GM23338 (cell line): ENCODE measurements at regions not wholly inside any gene's neighbourhood (a gene's known extent, or its start where the extent isn't known, plus 50 kb on each side); places are given as distances from the start of the nearest gene placed in this dataset.

Source experiments
- ATAC-seq: fragments of 200-7000 bp; cut with Tn5 transposase; 3 replicates; pipeline ENCODE4 v1.9.1; 2020
- DNase-seq: peaks from one replicate; pipeline ENCODE4 v3.0.0-alpha.2; 2015; ENCODE audit warnings: low spot score
- H2AFZ ChIP-seq: fragments of 200-600 bp; sonication (generic); 2 replicates; pipeline ENCODE4 v1.8.0; 2016; ENCODE audit warnings: antibody characterized with exemption, mild to moderate bottlenecking, moderate library complexity
- H3F3A ChIP-seq: fragments of 200-600 bp; sonication (generic); replicated peaks from 2 replicates; pipeline ENCODE4 v1.8.0; 2017; ENCODE audit warnings: antibody characterized with exemption, mixed run types, low read depth
- H3K27ac ChIP-seq: fragments of 200-600 bp; sonication (generic); 2 replicates; pipeline ENCODE4 v1.6.1; 2016; ENCODE audit warnings: low read depth
- H3K27me3 ChIP-seq: fragments of 200-600 bp; sonication (generic); 2 replicates; pipeline ENCODE4 v1.8.0; 2016; ENCODE audit warnings: mild to moderate bottlenecking, mixed run types, moderate library complexity; ENCODE audit not compliant: insufficient read depth
- H3K36me3 ChIP-seq: fragments of 200-600 bp; sonication (generic); 2 replicates; pipeline ENCODE4 v1.8.0; 2016; ENCODE audit warnings: mild to moderate bottlenecking; ENCODE audit not compliant: insufficient read depth
- H3K4me1 ChIP-seq: fragments of 200-600 bp; sonication (generic); 2 replicates; pipeline ENCODE4 v1.8.0; 2016; ENCODE audit warnings: mild to moderate bottlenecking, moderate library complexity; ENCODE audit not compliant: insufficient read depth
- H3K4me2 ChIP-seq: fragments of 200-600 bp; sonication (generic); 2 replicates; pipeline ENCODE4 v1.7.1; 2017; ENCODE audit warnings: mixed run types
- H3K4me3 ChIP-seq: fragments of 200-600 bp; sonication (generic); 2 replicates; pipeline ENCODE4 v1.6.1; 2016; ENCODE audit warnings: mixed run types
- H3K79me2 ChIP-seq: fragments of 200-600 bp; sonication (generic); replicated peaks from 2 replicates; pipeline ENCODE4 v1.8.0; 2017; ENCODE audit warnings: mild to moderate bottlenecking; ENCODE audit not compliant: insufficient read depth
- H3K9me2 ChIP-seq: fragments of 200-600 bp; sonication (generic); 2 replicates; pipeline ENCODE4 v1.8.0; 2017; ENCODE audit not compliant: insufficient read depth
- H4K20me1 ChIP-seq: fragments of 200-600 bp; sonication (generic); replicated peaks from 2 replicates; pipeline ENCODE4 v1.8.0; 2017; ENCODE audit warnings: mild to moderate bottlenecking; ENCODE audit not compliant: insufficient read depth
- H3K27ac Mint-ChIP-seq: 2 replicates; pipeline ENCODE4 v1.8.0; 2020; ENCODE audit warnings: inconsistent platforms, mild to moderate bottlenecking, moderate library complexity, mixed read lengths
- H3K27me3 Mint-ChIP-seq: 3 replicates; pipeline ENCODE4 v1.8.0; 2022; ENCODE audit warnings: low read depth, mild to moderate bottlenecking, moderate library complexity, mixed read lengths, inconsistent platforms; ENCODE audit not compliant: insufficient read depth, poor library complexity
- H3K36me3 Mint-ChIP-seq: 3 replicates; pipeline ENCODE4 v1.8.0; 2021; ENCODE audit warnings: low read depth, mild to moderate bottlenecking, inconsistent platforms, moderate library complexity, mixed read lengths
- H3K4me1 Mint-ChIP-seq: 3 replicates; pipeline ENCODE4 v1.8.0; 2020; ENCODE audit warnings: mild to moderate bottlenecking, inconsistent platforms, mixed read lengths
- H3K4me3 Mint-ChIP-seq: 3 replicates; pipeline ENCODE4 v1.8.0; 2021; ENCODE audit warnings: moderate library complexity, mild to moderate bottlenecking, inconsistent platforms, mixed read lengths
- H3K9me3 Mint-ChIP-seq: 3 replicates; pipeline ENCODE4 v1.8.0; 2020; ENCODE audit warnings: moderate library complexity, mild to moderate bottlenecking, inconsistent platforms, mixed read lengths
- CREB1 ChIP-seq: fragments of 250-450 bp; sonication (Bioruptor Pico); IDR thresholded peaks from 2 replicates; pipeline ENCODE4 v1.5.0; 2020; ENCODE audit warnings: low read depth, mild to moderate bottlenecking, moderate library complexity
- JUNB ChIP-seq: IDR thresholded peaks from one replicate; pipeline ENCODE4 v1.6.1; 2016; ENCODE audit warnings: antibody characterized with exemption; ENCODE audit not compliant: unreplicated experiment
- POLR2AphosphoS5 ChIP-seq: IDR thresholded peaks from 2 replicates; pipeline ENCODE4 v1.6.1; 2016; ENCODE audit warnings: antibody characterized with exemption, low read depth
- ZNF331 ChIP-seq: fragments of 250-450 bp; sonication (Bioruptor Pico); IDR thresholded peaks from 2 replicates; pipeline ENCODE4 v1.5.0; 2020; ENCODE audit warnings: low read depth, mild to moderate bottlenecking, moderate library complexity
- TF ChIP-seq, protein P1 (sequence below): IDR thresholded peaks from one replicate; pipeline ENCODE4 v1.6.1; 2018; ENCODE audit warnings: antibody characterized with exemption; ENCODE audit not compliant: unreplicated experiment
- TF ChIP-seq, protein P2 (sequence below): IDR thresholded peaks from 2 replicates; pipeline ENCODE4 v1.6.1; 2016; ENCODE audit warnings: antibody characterized with exemption

DNA sequence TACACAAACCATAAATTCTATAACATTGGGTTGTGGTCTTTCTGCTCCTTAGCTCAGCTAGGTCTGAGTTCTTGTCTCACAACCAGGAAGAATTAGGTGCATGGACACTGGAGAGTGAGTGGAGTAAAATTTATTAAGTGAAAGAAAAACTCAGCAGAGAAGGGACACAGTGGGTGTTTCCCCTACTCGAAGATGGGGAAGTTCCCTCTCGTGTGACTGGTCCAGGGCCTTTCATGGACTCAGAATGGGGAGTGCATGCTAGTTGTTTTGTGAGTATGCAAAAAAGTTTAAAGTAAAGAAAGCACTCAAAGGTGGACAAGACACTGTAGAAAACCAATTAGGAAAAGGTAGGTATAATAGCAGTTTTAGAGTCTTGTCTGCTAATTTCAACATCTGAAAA lies 215.5 kb upstream of the RORA start (continued):
- TF ChIP-seq, protein P1, sequence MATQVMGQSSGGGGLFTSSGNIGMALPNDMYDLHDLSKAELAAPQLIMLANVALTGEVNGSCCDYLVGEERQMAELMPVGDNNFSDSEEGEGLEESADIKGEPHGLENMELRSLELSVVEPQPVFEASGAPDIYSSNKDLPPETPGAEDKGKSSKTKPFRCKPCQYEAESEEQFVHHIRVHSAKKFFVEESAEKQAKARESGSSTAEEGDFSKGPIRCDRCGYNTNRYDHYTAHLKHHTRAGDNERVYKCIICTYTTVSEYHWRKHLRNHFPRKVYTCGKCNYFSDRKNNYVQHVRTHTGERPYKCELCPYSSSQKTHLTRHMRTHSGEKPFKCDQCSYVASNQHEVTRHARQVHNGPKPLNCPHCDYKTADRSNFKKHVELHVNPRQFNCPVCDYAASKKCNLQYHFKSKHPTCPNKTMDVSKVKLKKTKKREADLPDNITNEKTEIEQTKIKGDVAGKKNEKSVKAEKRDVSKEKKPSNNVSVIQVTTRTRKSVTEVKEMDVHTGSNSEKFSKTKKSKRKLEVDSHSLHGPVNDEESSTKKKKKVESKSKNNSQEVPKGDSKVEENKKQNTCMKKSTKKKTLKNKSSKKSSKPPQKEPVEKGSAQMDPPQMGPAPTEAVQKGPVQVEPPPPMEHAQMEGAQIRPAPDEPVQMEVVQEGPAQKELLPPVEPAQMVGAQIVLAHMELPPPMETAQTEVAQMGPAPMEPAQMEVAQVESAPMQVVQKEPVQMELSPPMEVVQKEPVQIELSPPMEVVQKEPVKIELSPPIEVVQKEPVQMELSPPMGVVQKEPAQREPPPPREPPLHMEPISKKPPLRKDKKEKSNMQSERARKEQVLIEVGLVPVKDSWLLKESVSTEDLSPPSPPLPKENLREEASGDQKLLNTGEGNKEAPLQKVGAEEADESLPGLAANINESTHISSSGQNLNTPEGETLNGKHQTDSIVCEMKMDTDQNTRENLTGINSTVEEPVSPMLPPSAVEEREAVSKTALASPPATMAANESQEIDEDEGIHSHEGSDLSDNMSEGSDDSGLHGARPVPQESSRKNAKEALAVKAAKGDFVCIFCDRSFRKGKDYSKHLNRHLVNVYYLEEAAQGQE, result no peak
- TF ChIP-seq, protein P2, sequence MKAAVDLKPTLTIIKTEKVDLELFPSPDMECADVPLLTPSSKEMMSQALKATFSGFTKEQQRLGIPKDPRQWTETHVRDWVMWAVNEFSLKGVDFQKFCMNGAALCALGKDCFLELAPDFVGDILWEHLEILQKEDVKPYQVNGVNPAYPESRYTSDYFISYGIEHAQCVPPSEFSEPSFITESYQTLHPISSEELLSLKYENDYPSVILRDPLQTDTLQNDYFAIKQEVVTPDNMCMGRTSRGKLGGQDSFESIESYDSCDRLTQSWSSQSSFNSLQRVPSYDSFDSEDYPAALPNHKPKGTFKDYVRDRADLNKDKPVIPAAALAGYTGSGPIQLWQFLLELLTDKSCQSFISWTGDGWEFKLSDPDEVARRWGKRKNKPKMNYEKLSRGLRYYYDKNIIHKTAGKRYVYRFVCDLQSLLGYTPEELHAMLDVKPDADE, result no peak

GRCh38 chr15:61442821-61443220 lies 213.7 kb upstream of the RORA start:
- Mint-ChIP-seq H3K4me1 (peaks cover 7% of the 10 kb centered on the region; the same call in 2 of the 3 replicates), H3K27ac (no peak overlapping the region), H3K9me3 (peaks cover 10% of the 10 kb centered on the region), H3K27me3 (peaks cover 1% of the 10 kb centered on the region), H3K36me3 (peaks cover 6% of the 10 kb centered on the region; the same call in 1 of the 3 replicates), H3K4me3 (no peak overlapping the region)
- no peak overlapping the region for H3K4me2 ChIP-seq
- no peak overlapping the region for H3K4me3 ChIP-seq
- peaks cover 3% of the 10 kb centered on the region; the same call in 1 of the 2 replicates for H3K9me2 ChIP-seq
- no peak overlapping the region for H3K27ac ChIP-seq
- no peaks in the 10 kb centered on the region for H3K27me3 ChIP-seq
- H3F3A ChIP-seq, result no peaks in the 10 kb centered on the region
- ATAC-seq (no peak), DNase-seq (no peak)
- H3K79me2 ChIP-seq, result no peaks in the 10 kb centered on the region
- no peaks in the 10 kb centered on the region for H4K20me1 ChIP-seq
- H2AFZ ChIP-seq, result no peak overlapping the region
- no peaks in the 10 kb centered on the region for H3K36me3 ChIP-seq
- TF ChIP-seq, protein P2, result no peak
- no peak for TF ChIP-seq ZNF331 (CRISPR knock-in tag)
- TF ChIP-seq CREB1 (CRISPR knock-in tag), result no peak
- no peak for TF ChIP-seq POLR2AphosphoS5
- H3K4me1 ChIP-seq, result no peaks in the 10 kb centered on the region

GRCh38 chr15:61441891-61442290 lies 212.8 kb upstream of the RORA start:
- no peaks in the 10 kb centered on the region for H3K79me2 ChIP-seq
- H3F3A ChIP-seq, result no peaks in the 10 kb centered on the region
- DNase-seq (no peak), ATAC-seq (no peak)
- H2AFZ ChIP-seq, result no peak overlapping the region
- peaks cover 3% of the 10 kb centered on the region; the same call in 1 of the 2 replicates for H3K9me2 ChIP-seq
- Mint-ChIP-seq H3K36me3 (peaks cover 6% of the 10 kb centered on the region; the same call in 1 of the 3 replicates), H3K27ac (no peak overlapping the region), H3K27me3 (peaks cover 2% of the 10 kb centered on the region), H3K4me3 (no peak overlapping the region), H3K9me3 (peaks cover 10% of the 10 kb centered on the region), H3K4me1 (peaks cover 7% of the 10 kb centered on the region; the same call in 2 of the 3 replicates)
- H3K4me2 ChIP-seq, result no peak overlapping the region
- H3K4me1 ChIP-seq, result no peaks in the 10 kb centered on the region
- no peak overlapping the region for H3K27ac ChIP-seq
- no peaks in the 10 kb centered on the region for H4K20me1 ChIP-seq
- no peaks in the 10 kb centered on the region for H3K27me3 ChIP-seq
- TF ChIP-seq JUNB, result no peak
- no peak overlapping the region for H3K4me3 ChIP-seq
- H3K36me3 ChIP-seq, result no peaks in the 10 kb centered on the region
